Tibial artery (tissue), 4 donors: ENCODE measurements at regions not wholly inside any gene's neighbourhood (a gene's known extent, or its start where the extent isn't known, plus 50 kb on each side); places are given as distances from the start of the nearest gene placed in this dataset.

Source experiments
- DNase-seq, 2 donors: peaks; one replicate each; pipeline ENCODE4 v3.0.0-alpha.2; 2019
- H3K27ac ChIP-seq, 2 donors: fragments of 200-600 bp; sonication (generic) in 1 of 2; 1 replicate in 1 of 2; 2 replicates in 1 of 2; pipeline ENCODE4 v1.5.1; 2018 to 2019; ENCODE audit warnings: mild to moderate bottlenecking in 1 of 2
- H3K27me3 ChIP-seq, 2 donors: fragments of 200-600 bp; sonication (generic) in 1 of 2; one replicate each; pipeline versions ENCODE4 v1.5.1 to v1.6.0; 2016 to 2019
- H3K36me3 ChIP-seq, 3 donors: fragments of 200-600 bp; sonication (generic) in 2 of 3; one replicate each; pipeline ENCODE4 v1.5.1; 2016 to 2019; ENCODE audit warnings: mild to moderate bottlenecking in 2 of 3
- H3K4me1 ChIP-seq, 4 donors: fragments of 200-600 bp; sonication (generic) in 2 of 4; 1 replicate in 3 of 4; 2 replicates in 1 of 4; pipeline ENCODE4 v1.5.1; 2016 to 2019
- H3K4me3 ChIP-seq, 2 donors: fragments of 200-600 bp; sonication (generic) in 1 of 2; 1 replicate in 1 of 2; 2 replicates in 1 of 2; pipeline ENCODE4 v1.5.1; 2018 to 2019; ENCODE audit warnings: mild to moderate bottlenecking in 2 of 2
- H3K9me3 ChIP-seq, 3 donors: fragments of 200-600 bp; sonication (generic) in 1 of 3; one replicate each; pipeline ENCODE4 v1.5.1; 2016 to 2019
- CTCF ChIP-seq, 2 experiments: fragments of 200-600 bp in 1 of 2; fragments of 450-650 bp in 1 of 2; IDR thresholded peaks; one replicate each; pipeline ENCODE4 v1.5.1; 2017 to 2019; ENCODE audit warnings: antibody characterized with exemption in 2 of 2, mild to moderate bottlenecking in 1 of 2, moderate library complexity in 1 of 2
- intact Hi-C: fragments of 100-400 bp; cut with DNase I; formaldehyde crosslinking; loops from one replicate; pipeline ENCODE4 v1.15.0; 2023; ENCODE audit warnings: low total_unique reads

GRCh38 chr2:35292199-35292598 lies 1063.4 kb upstream of the CRIM1 start:
- no peak for TF ChIP-seq CTCF (IDR thresholded peaks at IDR 0.05)
- Histone ChIP-seq H3K27me3 (no peaks in the 10 kb centered on the region), H3K27ac (no peak overlapping the region), H3K9me3 (no peaks in the 10 kb centered on the region), H3K36me3 (no peaks in the 10 kb centered on the region), H3K4me3 (no peak overlapping the region), H3K4me1 (peaks cover 0 to under 1% (median 0%) of the 10 kb centered on the region in 4 donors)
- intact Hi-C loops, result no loop called here
- DNase-seq, result no peak

- no peaks in the 10 kb centered on the region for H3K36me3 ChIP-seq
- TF ChIP-seq CTCF (IDR thresholded peaks at IDR 0.05), result no peak
Measured at GRCh38 chr2:35281702-35282101, 1073.9 kb upstream of the CRIM1 start.

GRCh38 chr2:35255826-35256225 lies 1099.8 kb upstream of the CRIM1 start:
- intact Hi-C loops, result no loop called here
- Histone ChIP-seq H3K36me3 (no peaks in the 10 kb centered on the region), H3K4me1 (no peaks in the 10 kb centered on the region), H3K27ac (no peak overlapping the region), H3K4me3 (no peak overlapping the region), H3K9me3 (no peaks in the 10 kb centered on the region), H3K27me3 (no peaks in the 10 kb centered on the region)
- DNase-seq, result no peak
- no peak for TF ChIP-seq CTCF (IDR thresholded peaks at IDR 0.05)

More at GRCh38 chr2:35281702-35282101, 1073.9 kb upstream of the CRIM1 start:
- no peaks in the 10 kb centered on the region for H3K4me1 ChIP-seq
- H3K4me3 ChIP-seq, result no peak overlapping the region
- H3K27me3 ChIP-seq, result no peaks in the 10 kb centered on the region
- H3K27ac ChIP-seq, result no peak overlapping the region
- DNase-seq, result no peak
- H3K9me3 ChIP-seq, result no peaks in the 10 kb centered on the region
- intact Hi-C loops, result no loop called here

GRCh38 chr2:35251156-35251555 lies 1104.4 kb upstream of the CRIM1 start:
- H3K36me3 ChIP-seq, result no peaks in the 10 kb centered on the region
- no peaks in the 10 kb centered on the region for H3K27me3 ChIP-seq
- no peak overlapping the region for H3K27ac ChIP-seq
- no peaks in the 10 kb centered on the region for H3K4me1 ChIP-seq
- DNase-seq, result no peak
- no peak overlapping the region for H3K4me3 ChIP-seq
- no peak for TF ChIP-seq CTCF (IDR thresholded peaks at IDR 0.05)
- intact Hi-C loops, result no loop called here
- H3K9me3 ChIP-seq, result no peaks in the 10 kb centered on the region

GRCh38 chr2:35246702-35247101 lies 1108.9 kb upstream of the CRIM1 start:
- no peak for DNase-seq

More at GRCh38 chr2:35246702-35247101, 1108.9 kb upstream of the CRIM1 start:
- Histone ChIP-seq H3K4me3 (no peak overlapping the region), H3K36me3 (no peaks in the 10 kb centered on the region), H3K9me3 (no peaks in the 10 kb centered on the region), H3K27me3 (no peaks in the 10 kb centered on the region), H3K27ac (no peak overlapping the region), H3K4me1 (no peaks in the 10 kb centered on the region)
- intact Hi-C loops, result no loop called here
- no peak for TF ChIP-seq CTCF (IDR thresholded peaks at IDR 0.05)
